GM12878 (cell line): ENCODE measurements at regions not wholly inside any gene's neighbourhood (a gene's known extent, or its start where the extent isn't known, plus 50 kb on each side); places are given as distances from the start of the nearest gene placed in this dataset.

Experiments used
- ATAC-seq: fragments of 200-7000 bp; cut with Tn5 transposase; 3 replicates; pipeline ENCODE4 v1.9.1; 2020; ENCODE audit warnings: mild to moderate bottlenecking, moderate library complexity
- BruUV-seq: library from RNA; stranded (reverse); fragments of 400-500 nt; replicated peaks from 2 replicates; lab custom pipeline; 2021; lab: Mats Ljungman, UMichigan
- CTCF ChIA-PET: fragments of 300-600 bp; sonication (Branson Sonifier 250); formaldehyde crosslinking; extraction: SDS; loops from one replicate; lab custom pipeline; 2021; ENCODE audit warnings: inconsistent platforms; lab: Yijun Ruan, JAX
- POLR2A ChIA-PET: fragments of 350-600 bp; formaldehyde crosslinking; extraction: SDS; loops from one replicate; lab custom pipeline; 2021; ENCODE audit warnings: inconsistent platforms; lab: Charles Lee
- RAD21 ChIA-PET: fragments of 300-600 bp; sonication (Branson Sonifier 250); formaldehyde crosslinking; loops from one replicate; lab custom pipeline; 2023; ENCODE audit warnings: antibody characterized with exemption; ENCODE audit not compliant: unreplicated experiment; lab: Charles Lee
- SMC1A ChIA-PET: fragments of 300-600 bp; sonication (Branson Sonifier 250); formaldehyde crosslinking; loops from one replicate; lab custom pipeline; 2023; ENCODE audit not compliant: unreplicated experiment, uncharacterized antibody; lab: Charles Lee
- DNase-seq: peaks from one replicate; pipeline ENCODE4 v3.0.0-alpha.2; 2011; ENCODE audit warnings: low read depth, low spot score
- FAIRE-seq: peaks from 3 replicates; lab custom pipeline; 2011; peaks lifted over from hg19 to GRCh38; lab: Jason Lieb, UNC
- H2AFZ ChIP-seq: 2 replicates; pipeline ENCODE4 v1.6.0; 2011; ENCODE audit warnings: low read depth, low read length, control low read depth; ENCODE audit not compliant: control insufficient read depth
- H3K27ac ChIP-seq: 2 replicates; pipeline ENCODE4 v1.5.1; 2011; ENCODE audit warnings: control low read depth; ENCODE audit not compliant: control insufficient read depth, insufficient read depth
- H3K27me3 ChIP-seq, 2 experiments: replicated peaks in 1 of 2; 2 replicates each; pipeline versions ENCODE4 v1.6.0 to v1.6.1; 2011; ENCODE audit warnings: low read length in 1 of 2; ENCODE audit not compliant: control insufficient read depth in 2 of 2, insufficient read depth in 2 of 2
- H3K36me3 ChIP-seq, 2 experiments: 2 replicates each; pipeline ENCODE4 v1.5.1; 2011; ENCODE audit warnings: low read length in 1 of 2; ENCODE audit not compliant: control insufficient read depth in 2 of 2, insufficient read depth in 2 of 2
- H3K4me1 ChIP-seq: 2 replicates; pipeline ENCODE4 v1.6.1; 2011; ENCODE audit warnings: mild to moderate bottlenecking, low read length, moderate library complexity, mixed read lengths; ENCODE audit not compliant: control insufficient read depth, insufficient read depth
- H3K4me2 ChIP-seq: 2 replicates; pipeline ENCODE4 v1.6.0; 2011; ENCODE audit warnings: control low read depth; ENCODE audit not compliant: control insufficient read depth, insufficient read depth
- H3K4me3 ChIP-seq: fragments of 200-600 bp; sonication (generic); 2 replicates; pipeline ENCODE4 v1.5.1; 2016
- H3K79me2 ChIP-seq: 2 replicates; pipeline ENCODE4 v1.6.0; 2011; ENCODE audit warnings: low read length; ENCODE audit not compliant: control insufficient read depth, insufficient read depth
- H3K9ac ChIP-seq: 2 replicates; pipeline ENCODE4 v1.8.0; 2011; ENCODE audit warnings: low read length, control low read depth, mixed read lengths; ENCODE audit not compliant: control insufficient read depth, insufficient read depth
- H3K9me3 ChIP-seq: replicated peaks from 3 replicates; pipeline ENCODE4 v1.5.1; 2011; ENCODE audit warnings: mild to moderate bottlenecking, low read length; ENCODE audit not compliant: control insufficient read depth, insufficient read depth
- H4K20me1 ChIP-seq: 2 replicates; pipeline ENCODE4 v1.6.0; 2011; ENCODE audit not compliant: control insufficient read depth, insufficient read depth
- ATF2 ChIP-seq: IDR thresholded peaks from 2 replicates; pipeline ENCODE4 v1.6.1; 2012; ENCODE audit warnings: low read length, inconsistent platforms
- BCLAF1 ChIP-seq: fragments of 450-650 bp; IDR thresholded peaks from 2 replicates; pipeline ENCODE4 v1.6.1; 2017; ENCODE audit warnings: antibody characterized with exemption, mild to moderate bottlenecking, moderate library complexity
- E2F8 ChIP-seq: fragments of 450-650 bp; IDR thresholded peaks from 2 replicates; pipeline ENCODE4 v1.6.1; 2018; ENCODE audit warnings: mild to moderate bottlenecking, low read depth, moderate library complexity; ENCODE audit not compliant: partially characterized antibody
- HDAC2 ChIP-seq: fragments of 200-600 bp; sonication (generic); IDR thresholded peaks from 2 replicates; pipeline ENCODE4 v1.6.1; 2017
- NFIC ChIP-seq: IDR thresholded peaks from 2 replicates; pipeline ENCODE4 v1.6.1; 2012; ENCODE audit warnings: low read depth, mild to moderate bottlenecking, inconsistent platforms, low read length, moderate library complexity
- PBX3 ChIP-seq: IDR thresholded peaks from 2 replicates; pipeline ENCODE4 v1.6.1; 2011; ENCODE audit warnings: mild to moderate bottlenecking, low read depth, low read length, moderate library complexity; ENCODE audit not compliant: insufficient replicate concordance
- RAD51 ChIP-seq: fragments of 450-650 bp; IDR thresholded peaks from 2 replicates; pipeline ENCODE4 v1.6.1; 2016; ENCODE audit warnings: moderate library complexity, mild to moderate bottlenecking, inconsistent platforms
- SMAD1 ChIP-seq: fragments of 450-650 bp; IDR thresholded peaks from 2 replicates; pipeline ENCODE4 v1.6.1; 2018; ENCODE audit warnings: mild to moderate bottlenecking, low read depth; ENCODE audit not compliant: partially characterized antibody
- TBL1XR1 ChIP-seq: IDR thresholded peaks from 2 replicates; pipeline ENCODE4 v1.6.1; 2012; ENCODE audit warnings: low read depth, low read length, improper control_type of control experiment
- TCF12 ChIP-seq: IDR thresholded peaks from 2 replicates; pipeline ENCODE4 v1.6.1; 2011; ENCODE audit warnings: low read depth, mild to moderate bottlenecking, low read length
- ZNF207 ChIP-seq: fragments of 450-650 bp; IDR thresholded peaks from 2 replicates; pipeline ENCODE4 v1.6.1; 2014; ENCODE audit warnings: antibody characterized with exemption, mild to moderate bottlenecking, borderline replicate concordance
- whole genome bisulfite sequencing: methylation state at CpG from one replicate; pipeline ENCODE4 v1.1.6; 2016; ENCODE audit warnings: low lambda C conversion rate; ENCODE audit not compliant: insufficient replicate concordance, insufficient coverage; ENCODE audit errors: missing lambda C conversion rate; 5-methylcytosine and 5-hydroxymethylcytosine counted together
- in situ Hi-C: fragments of 300-500 bp; cut with MboI; formaldehyde crosslinking; loops from 9 replicates; pipeline ENCODE4 v1.14.3; 2018; ENCODE audit warnings: mixed read lengths
- intact Hi-C: fragments of 100-400 bp; cut with micrococcal nuclease; formaldehyde crosslinking; loops from one replicate; pipeline ENCODE4 v1.14.2; 2022; ENCODE audit not compliant: unreplicated experiment

GRCh38 chr6:105606831-105607463, 204.1 kb upstream of the PREP start:
- ATAC-seq (peak; percentile 29; the same call in 1 of the 3 replicates), DNase-seq (no peak), FAIRE-seq (no peak)
- SMC1A ChIA-PET: interaction anchor here (0.7 to 2.5 kb wide), 11 partner anchors 13 to 110 kb away, joined by 3 to 9 read pairs (median 3); no protein-coding TSS in a partner anchor
- H2AFZ ChIP-seq: no peak overlapping the region
- H3K9me3 ChIP-seq: peaks cover 2% of the 10 kb centered on the region; the same call in 2 of the 3 replicates
- no peaks in the 10 kb centered on the region for H3K27me3 ChIP-seq
- RAD21 ChIA-PET: interaction anchor here (1.1 to 1.5 kb wide), 3 partner anchors 17 to 124 kb away, joined by 3 read pairs; no protein-coding TSS in a partner anchor
- H3K4me2 ChIP-seq: no peak overlapping the region
- intact Hi-C loops: no loop called here
- H4K20me1 ChIP-seq: no peaks in the 10 kb centered on the region
- H3K27ac ChIP-seq: no peak overlapping the region
- CTCF ChIA-PET: interaction anchor here (1.4 to 1.6 kb wide), 3 partner anchors 24 to 39 kb away, joined by 3 to 5 read pairs (median 4); no protein-coding TSS in a partner anchor
- no TSS peak for BruUV-seq
- no peak overlapping the region for H3K4me3 ChIP-seq
- no peaks in the 10 kb centered on the region for H3K79me2 ChIP-seq
- TF ChIP-seq TBL1XR1 (no peak), HDAC2 (no peak), NFIC (no peak), PBX3 (no peak), ZNF207 (no peak), E2F8 (no peak), RAD51 (no peak), SMAD1 (no peak), BCLAF1 (no peak), TCF12 (no peak), ATF2 (no peak)
- H3K36me3 ChIP-seq: no peaks in the 10 kb centered on the region
- no peak overlapping the region for H3K9ac ChIP-seq
- 76% methylated on average over 3 of the region's 3 CpGs for WGBS
- peaks cover 1% of the 10 kb centered on the region for H3K4me1 ChIP-seq
- in situ Hi-C loops: no loop called here
- POLR2A ChIA-PET: no interaction called here
